ENCODE measurements at regions not wholly inside any gene's neighbourhood (a gene's known extent, or its start where the extent isn't known, plus 50 kb on each side); places are given as distances from the start of the nearest gene placed in this dataset.

- ATAC-seq (replicated peaks in 1 of 4) (no peak), DNase-seq (no peak)
- Mint-ChIP-seq H3K4me3 (no peak overlapping the region), H3K27me3 (no peaks in the 10 kb centered on the region), H3K36me3 (no peaks in the 10 kb centered on the region), H3K9me3 (peaks cover 21 to 37% (median 28%) of the 10 kb centered on the region in 3 donors), H3K4me1 (no peaks in the 10 kb centered on the region), H3K27ac (no peak overlapping the region)
- Histone ChIP-seq H3K27ac (ENCODE audit: low read length) (no peak overlapping the region), H3K9me3 (no peaks in the 10 kb centered on the region), H3K27me3 (replicated peaks in 1 of 2; ENCODE audit: control insufficient read depth in 2 of 2, extremely low read depth in 1 of 2, insufficient read depth in 2 of 2, low read length in 1 of 2) (no peaks in the 10 kb centered on the region), H3K36me3 (ENCODE audit: control insufficient read depth in 2 of 2, extremely low read depth in 1 of 2, insufficient read depth in 1 of 2, low read length in 1 of 2) (no peaks in the 10 kb centered on the region), H3K4me1 (ENCODE audit: control insufficient read depth in 1 of 2, extremely low read depth in 1 of 2, insufficient read depth in 2 of 2, low read length in 2 of 2) (no peaks in the 10 kb centered on the region), H3K4me3 (ENCODE audit: control insufficient read depth in 1 of 2, extremely low read depth in 1 of 2, low read length in 1 of 2) (no peak overlapping the region)
- ChIA-PET POLR2A (no interaction called here), CTCF (no interaction called here)
- WGBS (ENCODE audit: insufficient coverage) = 68% methylated on average over 6 of the region's 8 CpGs
Observed at GRCh38 chr7:68429411-68430117, 1168.7 kb upstream of the AUTS2 start.

- Mint-ChIP-seq H3K4me3 (no peak overlapping the region), H3K9me3 (peaks cover 28 to 41% (median 36%) of the 10 kb centered on the region in 3 donors), H3K36me3 (no peaks in the 10 kb centered on the region), H3K27ac (no peak overlapping the region), H3K27me3 (no peaks in the 10 kb centered on the region), H3K4me1 (no peaks in the 10 kb centered on the region)
- H3K27ac ChIP-seq (ENCODE audit: low read length) = no peak overlapping the region
- WGBS (ENCODE audit: insufficient coverage) = 75% methylated on average over 3 of the region's 4 CpGs
- ATAC-seq (replicated peaks in 1 of 4) (no peak), DNase-seq (no peak)
- CTCF ChIA-PET = no interaction called here
- H3K27me3 ChIP-seq (replicated peaks in 1 of 2; ENCODE audit: control insufficient read depth in 2 of 2, extremely low read depth in 1 of 2, insufficient read depth in 2 of 2, low read length in 1 of 2) = no peaks in the 10 kb centered on the region
- H3K4me3 ChIP-seq (ENCODE audit: control insufficient read depth in 1 of 2, extremely low read depth in 1 of 2, low read length in 1 of 2) = no peak overlapping the region
- no peaks in the 10 kb centered on the region for H3K9me3 ChIP-seq
- no peaks in the 10 kb centered on the region for H3K36me3 ChIP-seq (ENCODE audit: control insufficient read depth in 2 of 2, extremely low read depth in 1 of 2, insufficient read depth in 1 of 2, low read length in 1 of 2)
- H3K4me1 ChIP-seq (ENCODE audit: control insufficient read depth in 1 of 2, extremely low read depth in 1 of 2, insufficient read depth in 2 of 2, low read length in 2 of 2) = no peaks in the 10 kb centered on the region
- POLR2A ChIA-PET = no interaction called here
Observed at GRCh38 chr7:68432585-68432984, 1165.7 kb upstream of the AUTS2 start.

GRCh38 chr7:68433462-68434070 is 1164.7 kb upstream of the AUTS2 start:
- CTCF ChIA-PET = no interaction called here

GRCh38 chr7:68434857-68435256 is 1163.4 kb upstream of the AUTS2 start:
- Mint-ChIP-seq H3K9me3 (peaks cover 31 to 45% (median 37%) of the 10 kb centered on the region in 3 donors), H3K4me1 (no peaks in the 10 kb centered on the region), H3K27me3 (no peaks in the 10 kb centered on the region), H3K27ac (no peak overlapping the region), H3K36me3 (no peaks in the 10 kb centered on the region), H3K4me3 (no peak overlapping the region)
- ChIA-PET CTCF (no interaction called here), POLR2A (no interaction called here)
- 92% methylated on average over 4 of the region's 13 CpGs for WGBS (ENCODE audit: insufficient coverage)
- peaks cover 2% of the 10 kb centered on the region for H3K9me3 ChIP-seq
- no peak for ATAC-seq (replicated peaks in 1 of 4)
- no peak overlapping the region for H3K27ac ChIP-seq (ENCODE audit: low read length)
- H3K4me3 ChIP-seq (ENCODE audit: control insufficient read depth in 1 of 2, extremely low read depth in 1 of 2, low read length in 1 of 2) = no peak overlapping the region
- no peak for DNase-seq
- H3K27me3 ChIP-seq (replicated peaks in 1 of 2; ENCODE audit: control insufficient read depth in 2 of 2, extremely low read depth in 1 of 2, insufficient read depth in 2 of 2, low read length in 1 of 2) = no peaks in the 10 kb centered on the region
- no peaks in the 10 kb centered on the region for H3K36me3 ChIP-seq (ENCODE audit: control insufficient read depth in 2 of 2, extremely low read depth in 1 of 2, insufficient read depth in 1 of 2, low read length in 1 of 2)
- no peaks in the 10 kb centered on the region for H3K4me1 ChIP-seq (ENCODE audit: control insufficient read depth in 1 of 2, extremely low read depth in 1 of 2, insufficient read depth in 2 of 2, low read length in 2 of 2)

More at GRCh38 chr7:68433462-68434070, 1164.7 kb upstream of the AUTS2 start:
- Mint-ChIP-seq H3K9me3 (peaks cover 32 to 45% (median 36%) of the 10 kb centered on the region in 3 donors), H3K27me3 (no peaks in the 10 kb centered on the region), H3K4me1 (no peaks in the 10 kb centered on the region), H3K4me3 (no peak overlapping the region), H3K27ac (no peak overlapping the region), H3K36me3 (no peaks in the 10 kb centered on the region)
- no peaks in the 10 kb centered on the region for H3K36me3 ChIP-seq (ENCODE audit: control insufficient read depth in 2 of 2, extremely low read depth in 1 of 2, insufficient read depth in 1 of 2, low read length in 1 of 2)
- DNase-seq = no peak
- POLR2A ChIA-PET = interaction anchor here in 1 of 2 donors (0.6 kb wide), 1 partner anchor 1394 kb away, joined by 3 read pairs; no protein-coding TSS in a partner anchor
- no peaks in the 10 kb centered on the region for H3K27me3 ChIP-seq (replicated peaks in 1 of 2; ENCODE audit: control insufficient read depth in 2 of 2, extremely low read depth in 1 of 2, insufficient read depth in 2 of 2, low read length in 1 of 2)
- no CpG with 5 or more reads among the region's 5 CpGs for WGBS (ENCODE audit: insufficient coverage)
- ATAC-seq (replicated peaks in 1 of 4) = no peak
- no peak overlapping the region for H3K4me3 ChIP-seq (ENCODE audit: control insufficient read depth in 1 of 2, extremely low read depth in 1 of 2, low read length in 1 of 2)
- no peaks in the 10 kb centered on the region for H3K4me1 ChIP-seq (ENCODE audit: control insufficient read depth in 1 of 2, extremely low read depth in 1 of 2, insufficient read depth in 2 of 2, low read length in 2 of 2)
- peaks cover 2% of the 10 kb centered on the region for H3K9me3 ChIP-seq
- no peak overlapping the region for H3K27ac ChIP-seq (ENCODE audit: low read length)

GRCh38 chr7:68438016-68438415 is 1160.3 kb upstream of the AUTS2 start:
- DNase-seq = no peak
- POLR2A ChIA-PET = no interaction called here
- peaks cover 2% of the 10 kb centered on the region for H3K9me3 ChIP-seq
- Mint-ChIP-seq H3K27ac (no peak overlapping the region), H3K27me3 (no peaks in the 10 kb centered on the region), H3K4me1 (no peaks in the 10 kb centered on the region), H3K36me3 (no peaks in the 10 kb centered on the region), H3K4me3 (no peak overlapping the region), H3K9me3 (peaks cover 33 to 39% (median 35%) of the 10 kb centered on the region in 3 donors)
- H3K36me3 ChIP-seq (ENCODE audit: control insufficient read depth in 2 of 2, extremely low read depth in 1 of 2, insufficient read depth in 1 of 2, low read length in 1 of 2) = no peaks in the 10 kb centered on the region
- H3K27ac ChIP-seq (ENCODE audit: low read length) = no peak overlapping the region
- no peak for ATAC-seq (replicated peaks in 1 of 4)
- no peak overlapping the region for H3K4me3 ChIP-seq (ENCODE audit: control insufficient read depth in 1 of 2, extremely low read depth in 1 of 2, low read length in 1 of 2)
- no peaks in the 10 kb centered on the region for H3K27me3 ChIP-seq (replicated peaks in 1 of 2; ENCODE audit: control insufficient read depth in 2 of 2, extremely low read depth in 1 of 2, insufficient read depth in 2 of 2, low read length in 1 of 2)
- no CpG with 5 or more reads among the region's 2 CpGs for WGBS (ENCODE audit: insufficient coverage)
- CTCF ChIA-PET = no interaction called here
- H3K4me1 ChIP-seq (ENCODE audit: control insufficient read depth in 1 of 2, extremely low read depth in 1 of 2, insufficient read depth in 2 of 2, low read length in 2 of 2) = no peaks in the 10 kb centered on the region

- Mint-ChIP-seq H3K4me3 (no peak overlapping the region), H3K36me3 (no peaks in the 10 kb centered on the region), H3K27ac (no peak overlapping the region), H3K27me3 (no peaks in the 10 kb centered on the region), H3K9me3 (peaks cover 34 to 36% (median 35%) of the 10 kb centered on the region in 3 donors), H3K4me1 (no peaks in the 10 kb centered on the region)
- DNase-seq (no peak), ATAC-seq (replicated peaks in 1 of 4) (no peak)
- Histone ChIP-seq H3K4me1 (ENCODE audit: control insufficient read depth in 1 of 2, extremely low read depth in 1 of 2, insufficient read depth in 2 of 2, low read length in 2 of 2) (no peaks in the 10 kb centered on the region), H3K27me3 (replicated peaks in 1 of 2; ENCODE audit: control insufficient read depth in 2 of 2, extremely low read depth in 1 of 2, insufficient read depth in 2 of 2, low read length in 1 of 2) (no peaks in the 10 kb centered on the region), H3K9me3 (peaks cover 4% of the 10 kb centered on the region), H3K4me3 (ENCODE audit: control insufficient read depth in 1 of 2, extremely low read depth in 1 of 2, low read length in 1 of 2) (no peak overlapping the region), H3K27ac (ENCODE audit: low read length) (no peak overlapping the region), H3K36me3 (ENCODE audit: control insufficient read depth in 2 of 2, extremely low read depth in 1 of 2, insufficient read depth in 1 of 2, low read length in 1 of 2) (no peaks in the 10 kb centered on the region)
- CTCF ChIA-PET = no interaction called here
- POLR2A ChIA-PET = no interaction called here
Observed at GRCh38 chr7:68438811-68439210, 1159.5 kb upstream of the AUTS2 start.
